Osteocyte (in vitro differentiated cells): ENCODE measurements at regions not wholly inside any gene's neighbourhood (a gene's known extent, or its start where the extent isn't known, plus 50 kb on each side); places are given as distances from the start of the nearest gene placed in this dataset.
A peak's percentile ranks its signal among the peaks of the same experiment; 100 is the strongest.

ENCODE experiments used
- DNase-seq: peaks from one replicate; pipeline ENCODE4 v3.0.0; 2021; ENCODE audit warnings: mixed read lengths; ENCODE audit not compliant: unreplicated experiment; ENCODE audit errors: extremely low spot score
- H3K27ac Mint-ChIP-seq: one replicate; pipeline ENCODE4 v1.8.0; 2021; ENCODE audit warnings: mild to moderate bottlenecking, mixed read lengths; ENCODE audit not compliant: unreplicated experiment
- H3K27me3 Mint-ChIP-seq: one replicate; pipeline ENCODE4 v1.8.0; 2021; ENCODE audit warnings: mixed read lengths; ENCODE audit not compliant: unreplicated experiment
- H3K36me3 Mint-ChIP-seq: one replicate; pipeline ENCODE4 v1.8.0; 2021; ENCODE audit warnings: mixed read lengths; ENCODE audit not compliant: unreplicated experiment
- H3K4me1 Mint-ChIP-seq: one replicate; pipeline ENCODE4 v1.8.0; 2021; ENCODE audit warnings: mixed read lengths; ENCODE audit not compliant: unreplicated experiment
- H3K4me3 Mint-ChIP-seq: one replicate; pipeline ENCODE4 v1.8.0; 2021; ENCODE audit warnings: mild to moderate bottlenecking, moderate library complexity, mixed read lengths; ENCODE audit not compliant: unreplicated experiment
- H3K9me3 Mint-ChIP-seq: one replicate; pipeline ENCODE4 v1.8.0; 2021; ENCODE audit warnings: mixed read lengths; ENCODE audit not compliant: unreplicated experiment
- CTCF ChIP-seq: fragments of 200-600 bp; sonication (generic); IDR thresholded peaks from 2 replicates; pipeline ENCODE4 v1.5.0; 2021; ENCODE audit warnings: antibody characterized with exemption, mild to moderate bottlenecking, moderate library complexity

GRCh38 chr21:16291296-16291695, 561.5 kb downstream of the USP25 start:
- Mint-ChIP-seq H3K27ac (no peak overlapping the region), H3K36me3 (peaks cover 10% of the 10 kb centered on the region), H3K27me3 (no peaks in the 10 kb centered on the region), H3K4me3 (no peak overlapping the region), H3K9me3 (peaks cover 5% of the 10 kb centered on the region), H3K4me1 (peaks cover 23% of the 10 kb centered on the region)
- DNase-seq = no peak
- TF ChIP-seq CTCF = no peak

- Mint-ChIP-seq H3K4me3 (no peak overlapping the region), H3K27me3 (no peaks in the 10 kb centered on the region), H3K9me3 (peaks cover 3% of the 10 kb centered on the region), H3K4me1 (no peaks in the 10 kb centered on the region), H3K27ac (no peak overlapping the region), H3K36me3 (peaks cover 16% of the 10 kb centered on the region)
- DNase-seq = no peak
- TF ChIP-seq CTCF = no peak
Observed at GRCh38 chr21:16294128-16294527, 564.3 kb downstream of the USP25 start.

GRCh38 chr21:16302851-16303282, 573.1 kb downstream of the USP25 start:
- Mint-ChIP-seq H3K36me3 (peaks cover 3% of the 10 kb centered on the region), H3K4me3 (no peak overlapping the region), H3K9me3 (no peaks in the 10 kb centered on the region), H3K27ac (peak overlapping the region; percentile 87), H3K27me3 (no peaks in the 10 kb centered on the region), H3K4me1 (peaks cover 29% of the 10 kb centered on the region)
- DNase-seq = no peak
- TF ChIP-seq CTCF = no peak

- no peaks in the 10 kb centered on the region for H3K36me3 Mint-ChIP-seq
- peaks cover 43% of the 10 kb centered on the region for H3K4me1 Mint-ChIP-seq
- H3K27ac Mint-ChIP-seq = peak overlapping the region; percentile 15
- no peaks in the 10 kb centered on the region for H3K9me3 Mint-ChIP-seq
- no peak for DNase-seq
- no peak for TF ChIP-seq CTCF
- no peak overlapping the region for H3K4me3 Mint-ChIP-seq
- H3K27me3 Mint-ChIP-seq = no peaks in the 10 kb centered on the region
Observed at GRCh38 chr21:16304174-16305095, 574.7 kb downstream of the USP25 start.

- no peaks in the 10 kb centered on the region for H3K27me3 Mint-ChIP-seq
- H3K9me3 Mint-ChIP-seq = no peaks in the 10 kb centered on the region
- H3K4me3 Mint-ChIP-seq = peak overlapping the region; percentile 52
- H3K4me1 Mint-ChIP-seq = peaks cover 49% of the 10 kb centered on the region
- peak overlapping the region; percentile 83 for H3K27ac Mint-ChIP-seq
- DNase-seq = no peak
- TF ChIP-seq CTCF = no peak
- peaks cover 6% of the 10 kb centered on the region for H3K36me3 Mint-ChIP-seq
Observed at GRCh38 chr21:16305686-16306085, 575.9 kb downstream of the USP25 start.
